IPS-18a (cell line): ENCODE measurements at regions not wholly inside any gene's neighbourhood (a gene's known extent, or its start where the extent isn't known, plus 50 kb on each side); places are given as distances from the start of the nearest gene placed in this dataset.

ENCODE experiments used
- H3K27ac ChIP-seq: one replicate; pipeline ENCODE4 v1.5.1; 2013; ENCODE audit warnings: low read length
- H3K27me3 ChIP-seq: one replicate; pipeline ENCODE4 v1.6.1; 2013; ENCODE audit warnings: mild to moderate bottlenecking, low read length; ENCODE audit not compliant: control insufficient read depth, insufficient read depth
- H3K36me3 ChIP-seq: one replicate; pipeline ENCODE4 v1.6.1; 2013; ENCODE audit warnings: low read depth, low read length; ENCODE audit not compliant: control insufficient read depth
- H3K4me1 ChIP-seq: one replicate; pipeline ENCODE4 v1.6.1; 2013; ENCODE audit warnings: low read depth, low read length; ENCODE audit not compliant: control insufficient read depth
- H3K4me3 ChIP-seq: one replicate; pipeline ENCODE4 v1.5.1; 2013; ENCODE audit warnings: low read length
- H3K9ac ChIP-seq: one replicate; pipeline ENCODE4 v1.6.1; 2013; ENCODE audit warnings: mild to moderate bottlenecking, low read length, moderate library complexity
- H3K9me3 ChIP-seq: one replicate; pipeline ENCODE4 v1.6.1; 2013; ENCODE audit warnings: low read depth, low read length; ENCODE audit not compliant: control insufficient read depth

DNA sequence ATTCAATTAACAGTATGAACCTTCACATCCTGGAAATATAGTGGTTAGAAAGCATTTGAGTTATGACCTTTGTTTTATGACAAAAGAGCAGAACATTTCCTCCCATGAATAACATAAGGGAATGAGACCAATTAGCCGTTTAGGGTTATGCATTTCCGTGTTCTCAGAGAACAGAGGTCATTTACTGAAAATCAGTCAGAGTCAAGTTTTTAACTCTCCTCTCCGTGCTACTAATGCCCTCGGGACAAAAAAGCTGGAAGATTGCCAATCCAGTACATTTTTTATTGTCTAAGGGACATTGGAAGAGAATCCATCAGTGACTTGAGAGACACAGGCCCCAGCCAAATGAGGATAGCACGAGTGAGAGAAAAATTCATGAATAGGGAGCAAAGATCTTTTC is 632.7 kb downstream of the RFPL4B start:
- no peaks in the 10 kb centered on the region for H3K36me3 ChIP-seq
- no peaks in the 10 kb centered on the region for H3K9me3 ChIP-seq
- no peak overlapping the region for H3K4me3 ChIP-seq
- H3K4me1 ChIP-seq, result no peaks in the 10 kb centered on the region
- no peaks in the 10 kb centered on the region for H3K27me3 ChIP-seq
- no peak overlapping the region for H3K9ac ChIP-seq
- H3K27ac ChIP-seq, result no peak overlapping the region

DNA sequence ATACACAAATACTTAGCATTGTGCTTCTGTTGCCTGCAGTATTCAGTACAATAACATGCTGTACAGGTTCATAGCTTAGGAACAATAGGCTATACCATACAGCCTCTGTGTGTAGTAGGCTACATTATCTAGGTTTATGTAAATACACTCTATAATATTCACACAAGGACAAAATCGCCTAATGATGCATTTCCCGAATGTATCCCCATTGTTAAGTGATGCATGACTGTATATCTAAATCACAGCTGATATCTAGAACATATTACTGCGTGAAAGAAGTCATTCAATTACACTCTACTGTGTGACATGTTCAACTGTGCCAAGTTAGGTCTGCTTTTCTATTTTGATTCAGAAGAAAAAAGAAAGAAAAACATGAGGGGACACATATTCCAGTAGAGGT is 633.5 kb downstream of the RFPL4B start:
- no peak overlapping the region for H3K9ac ChIP-seq
- no peaks in the 10 kb centered on the region for H3K27me3 ChIP-seq
- H3K27ac ChIP-seq, result no peak overlapping the region
- no peaks in the 10 kb centered on the region for H3K36me3 ChIP-seq
- no peaks in the 10 kb centered on the region for H3K9me3 ChIP-seq
- no peak overlapping the region for H3K4me3 ChIP-seq
- no peaks in the 10 kb centered on the region for H3K4me1 ChIP-seq

- Histone ChIP-seq H3K4me3 (no peak overlapping the region), H3K9me3 (no peaks in the 10 kb centered on the region), H3K27me3 (no peaks in the 10 kb centered on the region), H3K9ac (no peak overlapping the region), H3K36me3 (no peaks in the 10 kb centered on the region), H3K27ac (no peak overlapping the region), H3K4me1 (no peaks in the 10 kb centered on the region)
These were observed 636.7 kb downstream of the RFPL4B start for GRCh38 chr6:112983713-112984261.

DNA sequence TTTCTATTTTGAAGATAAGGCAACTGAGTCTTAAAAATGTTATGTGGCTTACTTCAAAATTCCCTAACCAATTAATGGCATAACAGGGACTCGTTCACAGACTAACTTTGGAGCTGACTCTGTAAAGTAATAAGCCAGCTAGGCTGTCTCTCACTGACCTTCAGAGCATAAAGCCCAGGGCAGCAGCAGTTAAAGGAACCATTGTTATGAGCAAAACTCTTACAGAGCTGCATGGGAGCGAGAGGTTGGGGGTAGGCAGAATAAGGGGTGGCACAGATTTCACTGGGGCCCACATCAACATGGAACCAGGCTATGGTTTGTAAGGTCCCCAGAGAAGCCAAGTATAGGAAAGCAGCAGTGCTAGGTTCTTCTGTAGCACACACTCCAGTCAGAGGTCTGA is 637.8 kb downstream of the RFPL4B start:
- H3K36me3 ChIP-seq, result no peaks in the 10 kb centered on the region
- H3K27ac ChIP-seq, result no peak overlapping the region

GRCh38 chr6:112986321-112986720 is 639.2 kb downstream of the RFPL4B start:
- Histone ChIP-seq H3K4me1 (no peaks in the 10 kb centered on the region), H3K27me3 (no peaks in the 10 kb centered on the region), H3K27ac (no peak overlapping the region), H3K36me3 (no peaks in the 10 kb centered on the region), H3K4me3 (no peak overlapping the region), H3K9me3 (no peaks in the 10 kb centered on the region), H3K9ac (no peak overlapping the region)

More for the DNA sequence above, 637.8 kb downstream of the RFPL4B start:
- no peaks in the 10 kb centered on the region for H3K27me3 ChIP-seq
- no peaks in the 10 kb centered on the region for H3K9me3 ChIP-seq
- H3K4me1 ChIP-seq, result no peaks in the 10 kb centered on the region
- H3K9ac ChIP-seq, result no peak overlapping the region
- H3K4me3 ChIP-seq, result no peak overlapping the region

DNA sequence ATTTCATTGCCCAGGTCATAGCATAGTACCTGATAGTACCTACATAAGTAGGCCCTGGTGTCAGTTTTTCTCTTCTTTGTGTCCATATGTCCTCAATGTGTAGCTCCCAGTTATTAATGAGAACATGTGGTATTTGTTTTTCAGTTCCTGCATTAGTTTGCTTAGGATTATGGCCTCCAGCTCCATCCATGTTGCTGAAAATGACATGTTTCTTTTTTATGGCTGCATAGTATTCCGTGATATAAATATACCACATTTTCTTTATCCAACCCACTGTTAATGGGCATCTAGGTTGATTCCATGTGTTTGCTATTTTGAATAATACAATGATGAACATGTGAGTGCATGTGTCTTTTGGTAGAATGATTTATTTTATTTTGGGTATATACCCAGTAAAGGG is 641.6 kb downstream of the RFPL4B start:
- Histone ChIP-seq H3K36me3 (no peaks in the 10 kb centered on the region), H3K4me3 (no peak overlapping the region), H3K9ac (no peak overlapping the region), H3K27ac (no peak overlapping the region), H3K9me3 (no peaks in the 10 kb centered on the region), H3K4me1 (no peaks in the 10 kb centered on the region), H3K27me3 (no peaks in the 10 kb centered on the region)

GRCh38 chr6:112990971-112991370 is 643.8 kb downstream of the RFPL4B start:
- Histone ChIP-seq H3K36me3 (no peaks in the 10 kb centered on the region), H3K9ac (no peak overlapping the region), H3K27me3 (no peaks in the 10 kb centered on the region), H3K27ac (no peak overlapping the region), H3K4me1 (no peaks in the 10 kb centered on the region), H3K4me3 (no peak overlapping the region), H3K9me3 (no peaks in the 10 kb centered on the region)

- H3K4me1 ChIP-seq, result no peaks in the 10 kb centered on the region
- H3K36me3 ChIP-seq, result no peaks in the 10 kb centered on the region
- no peak overlapping the region for H3K4me3 ChIP-seq
- H3K27ac ChIP-seq, result no peak overlapping the region
- H3K9ac ChIP-seq, result no peak overlapping the region
- no peaks in the 10 kb centered on the region for H3K27me3 ChIP-seq
- no peaks in the 10 kb centered on the region for H3K9me3 ChIP-seq
These were observed 644.8 kb downstream of the RFPL4B start for GRCh38 chr6:112991912-112992311.

- Histone ChIP-seq H3K4me3 (no peak overlapping the region), H3K27ac (no peak overlapping the region), H3K4me1 (no peaks in the 10 kb centered on the region), H3K36me3 (no peaks in the 10 kb centered on the region), H3K9ac (no peak overlapping the region), H3K27me3 (no peaks in the 10 kb centered on the region), H3K9me3 (no peaks in the 10 kb centered on the region)
These were observed 650.4 kb downstream of the RFPL4B start for GRCh38 chr6:112997421-112998085.

GRCh38 chr6:113004054-113004453 is 656.9 kb downstream of the RFPL4B start:
- Histone ChIP-seq H3K4me1 (peaks cover 20% of the 10 kb centered on the region), H3K9me3 (no peaks in the 10 kb centered on the region), H3K27ac (no peak overlapping the region), H3K4me3 (no peak overlapping the region), H3K9ac (no peak overlapping the region), H3K27me3 (no peaks in the 10 kb centered on the region), H3K36me3 (no peaks in the 10 kb centered on the region)

DNA sequence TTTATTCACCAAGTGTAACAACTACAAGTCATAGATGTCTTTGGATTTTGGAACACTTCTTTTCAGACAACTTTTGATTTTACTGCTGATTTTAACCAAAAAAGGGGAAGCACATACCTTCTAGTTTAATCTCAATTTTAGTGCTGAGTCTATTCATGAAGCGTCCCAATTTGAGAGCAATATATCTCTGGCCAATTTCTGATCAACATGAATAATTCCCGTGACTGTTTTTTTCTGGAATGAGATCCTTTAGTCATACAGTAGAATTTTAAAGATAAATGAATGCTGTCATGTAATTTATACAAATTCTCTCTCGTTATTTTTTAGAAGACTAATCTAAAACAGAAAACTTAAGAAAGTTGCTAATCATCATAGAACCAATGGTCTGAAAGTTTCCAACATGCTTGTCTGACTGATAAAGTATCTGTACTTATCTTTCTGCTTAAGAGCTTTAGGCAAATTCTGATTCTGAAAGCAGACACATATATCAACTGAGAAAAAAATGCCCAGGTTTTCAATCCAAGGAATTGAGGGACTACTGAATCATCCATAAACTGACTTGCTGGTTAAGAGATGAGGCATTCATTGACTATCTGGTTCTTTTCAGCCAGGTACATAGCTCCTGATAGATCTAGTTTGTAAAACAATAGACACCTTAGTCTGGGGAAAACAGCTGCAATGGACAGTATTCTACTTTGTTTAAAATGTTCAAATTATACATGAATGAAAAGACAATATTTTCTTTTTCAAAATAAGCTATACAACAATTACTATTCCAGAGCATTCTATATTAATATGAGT is 657.5 kb downstream of the RFPL4B start:
- no peak overlapping the region for H3K27ac ChIP-seq
- H3K4me1 ChIP-seq, result peaks cover 20% of the 10 kb centered on the region
- no peak overlapping the region for H3K4me3 ChIP-seq
- H3K36me3 ChIP-seq, result no peaks in the 10 kb centered on the region
- no peak overlapping the region for H3K9ac ChIP-seq
- H3K27me3 ChIP-seq, result no peaks in the 10 kb centered on the region
- H3K9me3 ChIP-seq, result no peaks in the 10 kb centered on the region

- no peak overlapping the region for H3K4me3 ChIP-seq
- H3K36me3 ChIP-seq, result no peaks in the 10 kb centered on the region
- no peak overlapping the region for H3K27ac ChIP-seq
- H3K9me3 ChIP-seq, result no peaks in the 10 kb centered on the region
- peaks cover 20% of the 10 kb centered on the region for H3K4me1 ChIP-seq
- no peak overlapping the region for H3K9ac ChIP-seq
- H3K27me3 ChIP-seq, result no peaks in the 10 kb centered on the region
These were observed 659.4 kb downstream of the RFPL4B start for GRCh38 chr6:113006494-113006893.
